ENCODE measurements at regions not wholly inside any gene's neighbourhood (a gene's known extent, or its start where the extent isn't known, plus 50 kb on each side); places are given as distances from the start of the nearest gene placed in this dataset.

- TF ChIP-seq CTCF (IDR thresholded peaks at IDR 0.05; ENCODE audit: insufficient read depth, low read depth, low read length) = no peak
- TF ChIP-seq EZH2 (IDR thresholded peaks at IDR 0.05; ENCODE audit: insufficient read depth, low read length) = no peak
These were observed 2061.7 kb upstream of the AGA start for GRCh38 chr4:179503976-179504375.
